Jurkat, Clone E6-1 (cell line): ENCODE measurements at regions not wholly inside any gene's neighbourhood (a gene's known extent, or its start where the extent isn't known, plus 50 kb on each side); places are given as distances from the start of the nearest gene placed in this dataset.
"Not testable (repeated sequence)": the region's sequence is repeated elsewhere in the genome, so short reads cannot be mapped to it uniquely, and the experiment has no call there.

Source experiments
- DNase-seq: peaks from one replicate; pipeline ENCODE4 v3.0.0-alpha.2; 2011; ENCODE audit warnings: low read depth, low spot score
- H3K4me3 ChIP-seq: 2 replicates; pipeline ENCODE4 v1.5.1; 2011; ENCODE audit warnings: mild to moderate bottlenecking, low read length, control low read depth, moderate library complexity

DNA sequence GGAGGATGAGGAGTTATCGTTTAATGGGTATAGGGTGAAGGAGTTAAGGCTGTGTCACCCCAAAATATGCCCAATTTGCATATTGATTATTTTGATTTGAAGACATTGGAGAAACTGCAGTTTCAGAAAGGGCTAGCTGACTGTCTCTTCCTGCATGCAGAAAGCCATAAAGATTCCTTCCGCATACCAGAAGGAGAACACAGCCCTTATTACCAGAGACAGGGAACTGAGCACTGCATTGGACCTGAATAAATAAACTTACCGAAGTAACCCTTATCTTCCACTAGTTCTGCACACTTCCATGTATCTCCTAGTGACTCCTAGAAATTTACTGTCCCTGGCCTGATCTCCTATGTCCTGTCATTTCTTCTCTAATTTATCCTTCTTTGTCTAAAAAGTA is 821.9 kb upstream of the AUTS2 start:
- H3K4me3 ChIP-seq = no peak overlapping the region
- no peak for DNase-seq

DNA sequence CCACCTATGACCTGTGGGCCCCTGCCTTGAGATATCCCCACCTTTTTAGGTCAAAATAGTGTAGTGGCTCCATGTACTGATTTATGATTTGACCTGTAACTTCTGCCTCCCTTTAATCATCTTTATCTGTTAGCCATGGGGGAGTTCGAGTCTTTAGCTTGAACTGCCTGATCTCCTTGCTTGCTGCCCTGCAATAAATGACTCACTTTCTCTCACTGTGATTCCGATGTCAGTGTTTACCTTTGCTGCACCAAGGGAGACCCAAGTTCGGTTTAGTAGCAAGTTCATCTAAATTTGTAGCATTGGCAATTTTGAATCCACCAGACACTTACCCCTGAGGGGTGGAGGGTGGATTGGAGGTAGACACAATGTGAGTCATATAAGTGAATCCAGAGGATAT is 814.6 kb upstream of the AUTS2 start:
- H3K4me3 ChIP-seq = no peak overlapping the region
- DNase-seq = no peak

DNA sequence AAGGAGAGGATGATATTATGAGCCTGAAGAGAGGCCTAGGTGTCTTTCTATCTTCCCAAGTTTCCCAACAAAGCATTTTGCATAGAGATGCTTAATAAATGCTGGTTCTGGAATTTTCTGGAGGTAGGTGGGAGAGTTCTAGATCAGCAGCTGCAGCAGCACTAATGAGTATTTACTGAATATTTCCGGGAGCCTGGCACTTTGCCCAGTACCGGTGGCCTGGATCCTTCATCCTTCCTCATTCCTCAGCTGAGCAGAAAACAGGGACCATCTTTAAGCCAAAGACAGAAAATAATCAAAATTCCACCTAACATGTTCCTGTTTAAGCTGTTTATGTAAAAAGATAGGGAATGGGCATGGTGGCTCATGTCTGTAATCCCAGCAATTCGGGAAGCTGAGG is 813.2 kb upstream of the AUTS2 start:
- DNase-seq = no peak

DNA sequence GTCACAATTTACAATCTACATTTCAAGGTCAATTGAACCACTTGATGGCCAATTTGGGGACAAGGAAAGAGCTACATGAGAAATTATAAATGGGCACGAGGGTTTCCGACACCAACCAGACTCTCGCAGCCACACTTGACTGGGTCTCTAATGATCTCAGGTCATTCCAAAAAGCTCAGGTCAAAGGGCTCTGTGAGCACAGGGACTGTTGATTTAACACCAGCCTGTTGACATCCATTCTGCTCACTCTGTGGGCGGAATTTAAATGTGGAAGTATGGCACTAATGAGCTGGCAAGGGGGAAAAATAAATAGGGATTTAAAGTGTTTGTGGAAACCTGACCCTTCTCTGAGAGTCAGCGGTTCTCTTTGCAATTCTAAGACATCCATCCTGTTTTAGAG is 810.7 kb upstream of the AUTS2 start:
- DNase-seq = no peak
- H3K4me3 ChIP-seq = no peak overlapping the region

More for the DNA sequence above, 813.2 kb upstream of the AUTS2 start:
- H3K4me3 ChIP-seq = no peak overlapping the region

DNA sequence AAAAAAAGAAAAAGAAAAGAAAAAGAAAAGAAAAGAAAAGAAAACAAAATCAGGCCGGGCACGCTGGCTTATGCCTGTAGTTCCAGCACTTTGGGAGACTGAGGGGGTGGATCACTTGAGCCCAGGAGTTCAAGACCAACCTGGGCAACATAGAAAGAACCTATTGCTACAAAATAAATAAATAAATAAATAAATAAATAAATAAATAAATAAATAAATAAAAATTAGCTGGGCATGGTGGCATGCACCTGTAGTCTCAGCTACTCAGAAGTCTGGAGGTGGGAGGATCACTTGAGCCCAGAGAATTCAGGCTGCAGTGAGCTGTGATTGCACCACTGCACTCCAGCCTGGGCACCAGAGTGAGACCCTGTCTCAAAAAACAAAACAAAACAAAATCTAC is 809.7 kb upstream of the AUTS2 start:
- DNase-seq, H3K4me3 ChIP-seq: not testable (repeated sequence)

DNA sequence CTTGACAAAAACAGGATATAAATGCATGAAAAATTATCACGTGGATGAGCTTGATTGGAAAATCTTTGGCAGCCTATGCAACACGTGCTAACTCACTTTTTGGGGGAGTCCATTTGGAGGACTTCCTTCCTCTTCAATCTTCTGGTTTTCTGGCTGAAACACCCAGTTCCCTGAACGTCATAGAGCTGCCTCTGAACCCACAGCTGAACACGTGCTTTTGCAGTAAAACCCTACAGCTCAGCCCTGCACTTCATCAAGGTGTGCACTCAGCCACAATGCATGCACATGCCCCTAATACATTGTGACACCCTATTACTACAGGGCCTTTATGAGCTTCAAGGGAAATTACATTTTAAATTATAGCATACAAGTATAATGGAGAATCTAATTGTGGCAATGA is 808.7 kb upstream of the AUTS2 start:
- H3K4me3 ChIP-seq = no peak overlapping the region
- no peak for DNase-seq

DNA sequence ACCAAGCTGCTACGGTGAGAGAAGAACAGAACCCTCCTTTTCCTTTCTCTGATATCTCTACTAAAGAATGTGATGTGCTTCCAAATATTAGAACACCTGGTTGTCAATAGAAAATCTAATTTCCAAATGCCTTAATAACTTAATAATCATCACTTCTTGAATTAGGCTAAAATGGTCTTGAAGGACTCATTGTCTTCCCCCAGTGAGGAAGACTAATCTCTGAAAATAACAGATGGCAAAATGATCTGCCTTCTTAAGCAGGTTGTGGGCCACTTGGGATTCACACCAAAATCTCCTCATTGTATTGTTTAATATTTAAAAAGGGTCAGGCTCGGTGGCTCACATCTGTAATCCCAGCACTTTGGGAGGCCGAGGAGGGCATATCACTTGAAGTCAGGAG is 805.9 kb upstream of the AUTS2 start:
- H3K4me3 ChIP-seq = no peak overlapping the region
- no peak for DNase-seq

DNA sequence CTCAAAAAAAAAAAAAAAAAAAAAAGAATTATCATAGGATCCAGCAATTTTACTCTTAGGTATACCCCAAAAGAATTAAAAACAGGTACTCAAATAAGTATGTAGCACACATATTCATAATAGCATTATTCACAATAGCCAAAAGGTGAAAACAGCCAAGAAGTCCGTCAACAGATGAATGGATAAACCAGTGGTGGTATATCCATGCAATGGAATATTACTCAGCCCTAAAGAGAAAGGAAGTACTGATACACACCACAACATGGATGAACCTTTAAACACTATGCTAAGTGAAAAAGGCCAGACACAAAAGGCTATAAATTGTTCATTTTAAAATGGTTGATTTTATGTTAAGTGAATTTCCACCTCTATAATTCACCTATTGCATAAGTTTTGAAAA is 804.8 kb upstream of the AUTS2 start:
- H3K4me3 ChIP-seq = no peak overlapping the region
- no peak for DNase-seq

DNA sequence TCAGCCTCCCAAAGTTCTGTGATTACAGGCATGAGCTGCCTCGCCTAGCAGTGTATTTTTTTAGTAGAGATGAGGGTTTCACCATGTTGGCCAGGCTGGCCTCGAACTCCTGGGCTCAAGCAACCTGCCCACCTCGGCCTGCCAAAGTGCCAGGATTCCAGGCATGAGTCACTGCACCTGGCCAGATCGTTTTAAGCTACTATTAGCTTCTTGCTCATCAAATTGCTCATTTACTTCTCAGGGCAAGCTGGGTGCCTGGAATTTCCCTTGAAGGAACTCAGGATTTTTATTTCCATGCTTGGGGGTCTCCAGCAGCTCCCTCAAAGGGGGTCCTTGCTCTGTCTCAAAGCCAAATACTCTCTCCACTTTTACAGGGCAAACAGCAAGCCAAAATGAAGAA is 798.0 kb upstream of the AUTS2 start:
- DNase-seq = no peak
- H3K4me3 ChIP-seq = no peak overlapping the region

DNA sequence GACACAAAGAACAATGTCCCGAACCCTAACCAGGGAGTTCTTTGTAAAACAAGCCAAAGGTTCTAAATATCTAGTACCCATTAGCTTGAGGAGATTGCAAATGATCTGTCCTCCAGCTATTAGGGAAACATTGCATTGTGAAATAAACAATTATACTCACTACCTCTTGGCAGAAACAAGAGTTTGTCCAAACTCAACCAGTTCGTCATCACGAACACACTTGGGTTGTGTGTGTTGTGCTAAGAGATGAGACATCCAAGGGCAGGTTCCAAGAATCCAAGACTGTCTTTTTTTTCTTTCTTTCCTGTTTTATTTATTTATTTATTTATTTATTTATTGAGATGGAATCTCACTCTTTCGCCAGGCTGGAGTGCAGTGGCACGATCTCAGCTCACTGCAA is 793.1 kb upstream of the AUTS2 start:
- H3K4me3 ChIP-seq = no peak overlapping the region
- no peak for DNase-seq

DNA sequence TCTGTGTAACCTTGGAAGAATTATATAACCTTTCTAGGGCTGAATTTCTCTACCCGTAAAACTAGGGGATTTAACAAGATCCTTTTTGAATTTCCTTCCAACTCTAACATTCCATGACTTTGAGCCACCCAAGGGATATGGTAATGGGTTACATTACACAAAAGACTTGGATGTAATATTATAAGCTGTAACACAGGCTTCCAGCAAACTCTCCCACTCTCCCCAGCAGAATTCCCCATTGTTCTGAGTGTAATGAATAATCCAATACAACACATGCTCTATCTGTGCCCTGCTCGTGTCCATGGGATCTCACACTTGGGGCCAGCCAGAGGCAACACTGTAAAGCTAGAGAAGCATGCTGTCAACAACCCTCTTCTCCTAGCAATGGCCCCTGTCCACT is 790.6 kb upstream of the AUTS2 start:
- H3K4me3 ChIP-seq = no peak overlapping the region

DNA sequence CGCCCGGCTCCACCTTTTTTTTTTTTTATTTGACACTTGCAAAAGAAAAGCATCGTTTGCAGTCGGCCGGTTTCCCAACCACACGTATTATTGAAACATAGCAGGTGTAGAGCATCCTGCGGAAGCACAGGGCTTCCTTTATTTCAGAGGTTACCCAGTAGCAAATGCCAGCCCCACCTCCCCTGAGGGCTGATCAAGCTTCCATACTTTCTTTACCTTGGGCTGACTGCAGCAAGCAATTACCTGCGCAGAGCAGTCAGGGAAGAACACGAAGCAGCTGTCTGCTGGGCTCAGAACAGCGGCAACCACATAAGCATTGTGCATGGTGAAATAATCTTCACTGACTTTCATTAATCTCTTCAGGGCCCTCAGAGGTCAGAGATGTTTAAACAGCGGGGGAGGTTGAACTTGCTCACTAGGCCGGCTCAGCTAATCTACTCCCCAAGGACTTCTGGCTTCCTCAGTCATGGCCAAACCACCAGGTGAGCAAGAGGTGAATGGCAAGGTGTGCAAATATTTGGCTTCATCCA is 784.7 kb upstream of the AUTS2 start:
- no peak overlapping the region for H3K4me3 ChIP-seq
- DNase-seq = no peak

More for the DNA sequence above, 790.6 kb upstream of the AUTS2 start:
- no peak for DNase-seq

DNA sequence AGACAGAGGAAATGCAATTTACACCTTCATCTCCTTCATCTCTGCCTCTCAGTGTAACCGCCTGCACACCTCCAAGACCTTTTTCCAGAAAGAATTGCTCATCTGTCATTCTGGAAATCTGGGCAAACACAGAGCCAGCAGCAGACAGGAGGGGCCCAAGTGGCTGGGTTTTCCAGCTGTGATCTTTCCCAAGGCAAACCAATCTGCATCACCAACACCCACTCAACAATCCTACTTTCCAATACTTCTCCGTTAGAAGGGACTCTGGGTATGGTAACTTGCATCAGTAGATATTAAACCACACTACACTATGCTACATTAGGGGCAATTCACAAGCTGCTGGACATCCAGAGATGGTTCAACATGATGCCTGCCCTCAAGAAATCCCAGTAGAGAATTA is 781.8 kb upstream of the AUTS2 start:
- no peak for DNase-seq
- H3K4me3 ChIP-seq = no peak overlapping the region

DNA sequence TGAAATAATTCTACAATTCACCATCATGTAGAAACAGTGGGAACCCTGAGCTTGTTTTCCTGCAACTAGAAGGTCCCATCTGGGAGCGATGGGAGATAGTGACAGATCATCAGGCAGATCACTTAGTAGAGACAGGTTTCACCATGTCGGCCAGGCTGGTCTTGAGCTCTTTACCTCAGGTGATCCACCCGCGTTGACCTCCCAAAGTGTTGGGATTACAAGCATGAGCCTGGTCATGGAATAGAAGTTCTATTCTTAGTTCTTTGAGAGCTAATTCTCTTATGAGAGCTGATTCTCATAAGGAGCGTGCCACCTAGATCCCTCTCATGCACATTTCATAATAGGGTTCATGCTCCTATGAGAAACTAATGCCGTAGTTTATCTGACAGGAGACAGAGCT is 778.0 kb upstream of the AUTS2 start:
- H3K4me3 ChIP-seq = no peak overlapping the region

DNA sequence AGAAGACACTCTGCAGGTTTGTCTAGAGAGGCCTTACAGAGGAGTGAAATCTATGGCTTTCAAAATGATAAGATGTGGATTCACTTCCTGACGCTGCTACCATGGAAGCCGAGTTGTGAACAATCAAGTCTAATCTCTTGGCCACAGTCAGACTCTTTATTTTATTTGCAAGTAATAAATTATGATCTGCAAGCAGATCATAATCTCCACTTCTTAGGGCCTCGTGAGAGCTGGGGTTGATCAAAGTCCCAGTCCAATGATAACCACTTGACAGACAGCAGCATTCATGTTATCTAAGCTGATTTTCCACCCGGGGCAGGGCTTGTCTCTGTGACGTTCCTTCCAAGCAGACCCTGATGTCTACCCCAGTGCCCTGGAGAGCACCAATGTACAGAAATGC is 776.4 kb upstream of the AUTS2 start:
- no peak overlapping the region for H3K4me3 ChIP-seq
- no peak for DNase-seq

More for the DNA sequence above, 778.0 kb upstream of the AUTS2 start:
- no peak for DNase-seq

DNA sequence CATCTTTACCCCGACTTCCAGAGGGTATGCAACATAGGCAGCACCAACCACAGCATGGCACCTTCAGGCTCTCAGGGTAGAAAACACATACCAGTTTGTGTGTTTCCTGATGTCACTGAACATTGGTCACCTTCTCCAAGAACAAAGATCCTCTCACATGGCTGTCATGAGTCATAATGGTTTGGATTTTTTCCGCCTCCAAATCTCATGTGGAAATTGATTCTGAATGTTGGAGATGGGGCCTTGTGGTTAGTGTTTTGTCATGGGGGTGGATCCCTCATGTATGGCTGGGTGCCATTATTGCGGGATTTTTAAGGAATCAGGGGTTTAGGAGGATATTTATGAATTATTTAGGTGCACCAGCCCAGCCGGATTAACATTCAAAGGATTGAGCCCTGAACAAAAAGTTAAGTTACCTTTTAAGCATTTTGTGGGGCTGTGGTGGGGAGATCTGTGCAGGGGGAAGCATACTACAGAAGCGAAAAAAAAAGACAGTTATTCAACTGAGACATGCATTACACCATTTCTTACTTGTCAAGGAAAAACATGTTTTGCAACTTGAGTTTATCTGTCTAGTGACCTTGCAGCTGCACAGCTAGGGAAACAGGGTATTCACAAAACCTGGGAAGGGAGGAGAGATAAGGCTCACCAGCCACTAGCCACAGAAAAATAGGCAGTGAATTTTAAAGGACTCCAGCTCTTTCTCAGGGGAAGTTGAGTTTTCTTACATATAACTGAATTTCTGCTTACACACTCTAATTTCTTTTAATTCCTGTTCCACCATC is 774.1 kb upstream of the AUTS2 start:
- H3K4me3 ChIP-seq = no peak overlapping the region
- DNase-seq = no peak

DNA sequence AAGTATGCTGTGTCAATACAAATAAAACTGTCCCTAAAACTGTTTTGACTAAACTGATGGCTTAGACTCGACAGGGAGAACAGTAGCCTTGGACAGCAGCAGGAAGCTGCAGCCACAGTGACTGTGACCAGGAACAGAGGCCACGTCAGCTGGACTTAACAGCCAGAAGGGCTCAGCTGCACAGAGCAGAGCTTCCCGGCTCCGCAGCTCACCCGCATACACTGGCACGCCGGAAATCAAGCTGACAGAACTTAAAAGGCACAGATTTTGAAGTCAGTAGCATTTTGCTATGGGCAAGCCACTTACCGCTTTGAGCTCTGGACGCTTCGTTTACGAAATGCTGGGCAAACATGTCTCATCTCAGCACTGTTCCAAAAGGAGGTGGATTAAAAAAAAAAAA is 769.7 kb upstream of the AUTS2 start:
- no peak overlapping the region for H3K4me3 ChIP-seq
- no peak for DNase-seq

DNA sequence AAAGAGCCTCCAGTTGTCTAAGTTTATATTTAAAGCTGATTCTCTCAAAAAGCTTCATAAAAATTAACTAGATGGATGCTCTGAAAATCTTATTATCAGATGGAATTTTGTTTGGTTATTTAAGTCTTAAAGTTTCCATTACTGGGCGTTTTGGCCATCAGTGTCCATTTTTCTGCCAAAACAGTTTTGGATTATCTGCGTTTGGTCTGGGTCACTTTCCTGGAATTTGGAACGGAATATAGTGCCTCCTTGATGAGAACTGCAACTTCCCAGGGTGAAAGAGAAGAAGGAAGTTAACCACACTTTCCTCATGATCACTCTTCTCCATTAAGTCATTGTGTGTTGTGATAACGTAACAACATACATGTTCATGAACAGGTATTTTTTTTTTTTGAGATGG is 764.9 kb upstream of the AUTS2 start:
- DNase-seq = no peak

DNA sequence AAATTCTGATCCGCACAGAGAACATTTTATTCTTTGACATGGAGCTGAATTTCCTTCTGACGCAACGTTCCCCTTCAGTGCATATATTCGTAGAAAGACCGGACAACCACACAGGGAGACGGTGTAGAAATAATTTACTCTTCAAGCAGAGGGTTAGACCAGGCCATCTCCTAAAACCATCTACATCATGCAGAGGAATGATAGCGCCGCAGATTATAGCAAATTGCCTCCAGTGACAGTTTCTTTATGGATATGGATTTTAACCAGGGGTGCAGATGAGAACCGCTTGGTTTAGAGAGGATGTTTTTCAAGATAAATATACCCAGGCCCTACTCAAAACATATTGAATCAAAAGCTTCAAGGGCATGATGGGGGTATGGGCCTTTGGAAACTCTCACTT is 759.3 kb upstream of the AUTS2 start:
- H3K4me3 ChIP-seq = no peak overlapping the region
- no peak for DNase-seq

More for the DNA sequence above, 764.9 kb upstream of the AUTS2 start:
- H3K4me3 ChIP-seq = no peak overlapping the region

DNA sequence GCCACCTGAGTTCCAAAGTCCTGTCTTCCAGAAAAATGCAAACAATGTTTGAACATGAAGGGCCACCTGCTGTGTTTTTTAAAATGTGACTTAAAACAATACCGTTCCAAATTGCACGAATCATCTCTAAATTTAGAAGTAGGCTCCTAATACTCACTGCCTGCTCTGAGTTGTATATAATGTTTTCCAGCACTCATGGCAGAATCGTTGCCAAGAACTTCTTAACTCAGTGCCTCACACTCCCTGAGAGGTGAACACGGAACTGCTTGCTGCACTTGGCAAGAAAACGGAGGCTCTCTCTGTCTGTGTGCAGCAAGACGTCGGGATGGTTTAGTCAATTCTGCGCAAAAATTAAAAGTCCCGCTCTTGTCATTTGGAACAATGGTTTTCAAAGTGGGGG is 757.3 kb upstream of the AUTS2 start:
- no peak for DNase-seq
- no peak overlapping the region for H3K4me3 ChIP-seq

DNA sequence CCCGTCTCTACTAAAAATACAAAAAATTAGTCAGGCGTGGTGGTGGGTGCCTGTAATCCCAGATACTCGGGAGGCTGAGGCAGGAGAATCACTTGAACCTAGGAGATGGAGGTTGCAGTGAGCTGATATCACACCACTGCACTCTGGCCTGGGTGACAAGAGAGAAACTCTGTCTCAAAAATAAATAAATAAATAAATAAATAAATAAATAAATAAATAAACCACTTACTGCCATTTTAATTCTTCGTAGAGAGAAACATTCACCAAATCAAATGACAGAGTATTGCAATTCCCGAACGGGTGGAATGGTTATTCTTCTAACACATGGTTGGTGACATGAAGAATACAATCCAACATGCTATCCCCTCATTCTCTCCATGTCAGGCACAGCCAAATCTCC is 754.3 kb upstream of the AUTS2 start:
- DNase-seq, H3K4me3 ChIP-seq: not testable (repeated sequence)
